Stimulated activated effector memory CD8-positive, alpha-beta T cell treated with anti-CD3 and anti-CD28 coated beads, Interleukin-12 subunit alpha, Interleukin-12 subunit beta, amount 100 ng/mL, for 72 hours (primary cell): ENCODE measurements at regions not wholly inside any gene's neighbourhood (a gene's known extent, or its start where the extent isn't known, plus 50 kb on each side); places are given as distances from the start of the nearest gene placed in this dataset.
"Not testable (repeated sequence)": the region's sequence is repeated elsewhere in the genome, so short reads cannot be mapped to it uniquely, and the experiment has no call there.

Source experiments
- ATAC-seq: fragments of 150-1000 bp; cut with Tn5 transposase; 2 replicates; pipeline ENCODE4 v1.10.0; 2021
- DNase-seq, 2 donors: peaks; one replicate each; pipeline ENCODE4 v3.0.0; 2021 to 2022; ENCODE audit warnings: low spot score in 2 of 2
- H3K27ac Mint-ChIP-seq: one replicate; pipeline ENCODE4 v1.8.0; 2022; ENCODE audit warnings: mild to moderate bottlenecking, mixed read lengths
- H3K36me3 Mint-ChIP-seq: one replicate; pipeline ENCODE4 v1.8.0; 2022; ENCODE audit warnings: mild to moderate bottlenecking, mixed read lengths
- H3K4me1 Mint-ChIP-seq: one replicate; pipeline ENCODE4 v1.8.0; 2022; ENCODE audit warnings: mixed read lengths
- H3K4me3 Mint-ChIP-seq: one replicate; pipeline ENCODE4 v1.8.0; 2022; ENCODE audit warnings: mild to moderate bottlenecking, mixed read lengths
- H3K9me3 Mint-ChIP-seq: one replicate; pipeline ENCODE4 v1.8.0; 2022; ENCODE audit warnings: mixed read lengths

- H3K9me3 Mint-ChIP-seq, ATAC-seq, H3K4me3 Mint-ChIP-seq, DNase-seq, H3K36me3 Mint-ChIP-seq, H3K4me1 Mint-ChIP-seq, H3K27ac Mint-ChIP-seq: not testable (repeated sequence)
These were observed 788.1 kb downstream of the PLA2G4A start for GRCh38 chr1:187616830-187617229.

GRCh38 chr1:187617776-187618175 is 789.0 kb downstream of the PLA2G4A start:
- no peaks in the 10 kb centered on the region for H3K36me3 Mint-ChIP-seq
- peaks cover 9% of the 10 kb centered on the region for H3K9me3 Mint-ChIP-seq
- DNase-seq (no peak), ATAC-seq (no peak)
- H3K4me1 Mint-ChIP-seq = no peaks in the 10 kb centered on the region
- H3K27ac Mint-ChIP-seq = no peak overlapping the region
- no peak overlapping the region for H3K4me3 Mint-ChIP-seq

GRCh38 chr1:187619175-187619574 is 790.4 kb downstream of the PLA2G4A start:
- Mint-ChIP-seq H3K9me3 (peaks cover 9% of the 10 kb centered on the region), H3K27ac (no peak overlapping the region), H3K36me3 (no peaks in the 10 kb centered on the region), H3K4me1 (no peaks in the 10 kb centered on the region), H3K4me3 (no peak overlapping the region)
- no peak for ATAC-seq
- no peak for DNase-seq

- no peak overlapping the region for H3K27ac Mint-ChIP-seq
- H3K36me3 Mint-ChIP-seq = no peaks in the 10 kb centered on the region
- ATAC-seq = no peak
- no peak for DNase-seq
- H3K4me3 Mint-ChIP-seq = no peak overlapping the region
- H3K9me3 Mint-ChIP-seq = peaks cover 21% of the 10 kb centered on the region
- no peaks in the 10 kb centered on the region for H3K4me1 Mint-ChIP-seq
These were observed 793.2 kb downstream of the PLA2G4A start for GRCh38 chr1:187621951-187622350.

- no peak for DNase-seq
- ATAC-seq = no peak
- no peaks in the 10 kb centered on the region for H3K36me3 Mint-ChIP-seq
- H3K4me3 Mint-ChIP-seq = no peak overlapping the region
- H3K9me3 Mint-ChIP-seq = peaks cover 21% of the 10 kb centered on the region
- no peaks in the 10 kb centered on the region for H3K4me1 Mint-ChIP-seq
- H3K27ac Mint-ChIP-seq = no peak overlapping the region
These were observed 793.8 kb downstream of the PLA2G4A start for GRCh38 chr1:187622545-187622944.

GRCh38 chr1:187624812-187625545 is 796.2 kb downstream of the PLA2G4A start:
- ATAC-seq = no peak
- no peaks in the 10 kb centered on the region for H3K36me3 Mint-ChIP-seq
- no peak overlapping the region for H3K4me3 Mint-ChIP-seq
- peaks cover 12% of the 10 kb centered on the region for H3K9me3 Mint-ChIP-seq
- H3K4me1 Mint-ChIP-seq = no peaks in the 10 kb centered on the region
- DNase-seq = no peak
- H3K27ac Mint-ChIP-seq = no peak overlapping the region

- no peak for DNase-seq
- H3K36me3 Mint-ChIP-seq = no peaks in the 10 kb centered on the region
- no peak for ATAC-seq
- H3K4me1 Mint-ChIP-seq = no peaks in the 10 kb centered on the region
- H3K9me3 Mint-ChIP-seq = peaks cover 19% of the 10 kb centered on the region
- H3K4me3 Mint-ChIP-seq = no peak overlapping the region
- no peak overlapping the region for H3K27ac Mint-ChIP-seq
These were observed 797.3 kb downstream of the PLA2G4A start for GRCh38 chr1:187626056-187626455.

- DNase-seq (no peak), ATAC-seq (no peak)
- H3K9me3 Mint-ChIP-seq = peaks cover 24% of the 10 kb centered on the region
- H3K4me3 Mint-ChIP-seq = no peak overlapping the region
- H3K27ac Mint-ChIP-seq = no peak overlapping the region
- no peaks in the 10 kb centered on the region for H3K4me1 Mint-ChIP-seq
- H3K36me3 Mint-ChIP-seq = no peaks in the 10 kb centered on the region
These were observed 798.8 kb downstream of the PLA2G4A start for GRCh38 chr1:187627516-187627915.

- Mint-ChIP-seq H3K36me3 (no peaks in the 10 kb centered on the region), H3K9me3 (peaks cover 24% of the 10 kb centered on the region), H3K4me3 (no peak overlapping the region), H3K4me1 (no peaks in the 10 kb centered on the region), H3K27ac (no peak overlapping the region)
- DNase-seq (no peak), ATAC-seq (no peak)
These were observed 800.3 kb downstream of the PLA2G4A start for GRCh38 chr1:187629075-187629474.

- Mint-ChIP-seq H3K27ac (no peak overlapping the region), H3K4me1 (no peaks in the 10 kb centered on the region), H3K9me3 (peaks cover 21% of the 10 kb centered on the region), H3K4me3 (no peak overlapping the region), H3K36me3 (no peaks in the 10 kb centered on the region)
- DNase-seq (no peak), ATAC-seq (no peak)
These were observed 802.1 kb downstream of the PLA2G4A start for GRCh38 chr1:187630653-187631380.

GRCh38 chr1:187631381-187631675 is 802.6 kb downstream of the PLA2G4A start:
- Mint-ChIP-seq H3K4me3 (no peak overlapping the region), H3K36me3 (no peaks in the 10 kb centered on the region), H3K4me1 (no peaks in the 10 kb centered on the region), H3K9me3 (peaks cover 19% of the 10 kb centered on the region), H3K27ac (no peak overlapping the region)
- DNase-seq (no peak), ATAC-seq (no peak)

- ATAC-seq (no peak), DNase-seq (no peak)
- no peak overlapping the region for H3K4me3 Mint-ChIP-seq
- no peaks in the 10 kb centered on the region for H3K36me3 Mint-ChIP-seq
- peaks cover 22% of the 10 kb centered on the region for H3K9me3 Mint-ChIP-seq
- no peak overlapping the region for H3K27ac Mint-ChIP-seq
- no peaks in the 10 kb centered on the region for H3K4me1 Mint-ChIP-seq
These were observed 803.2 kb downstream of the PLA2G4A start for GRCh38 chr1:187631984-187632383.

- no peaks in the 10 kb centered on the region for H3K36me3 Mint-ChIP-seq
- no peak overlapping the region for H3K27ac Mint-ChIP-seq
- DNase-seq (no peak), ATAC-seq (no peak)
- no peak overlapping the region for H3K4me3 Mint-ChIP-seq
- H3K9me3 Mint-ChIP-seq = peaks cover 31% of the 10 kb centered on the region
- H3K4me1 Mint-ChIP-seq = no peaks in the 10 kb centered on the region
These were observed 806.2 kb downstream of the PLA2G4A start for GRCh38 chr1:187634940-187635339.

GRCh38 chr1:187638733-187639434 is 810.1 kb downstream of the PLA2G4A start:
- Mint-ChIP-seq H3K4me3 (no peak overlapping the region), H3K27ac (no peak overlapping the region)

GRCh38 chr1:187641015-187641414 is 812.3 kb downstream of the PLA2G4A start:
- Mint-ChIP-seq H3K27ac (no peak overlapping the region), H3K9me3 (peaks cover 12% of the 10 kb centered on the region), H3K4me3 (no peak overlapping the region), H3K36me3 (no peaks in the 10 kb centered on the region), H3K4me1 (no peaks in the 10 kb centered on the region)
- no peak for ATAC-seq
- DNase-seq = no peak

More at GRCh38 chr1:187638733-187639434, 810.1 kb downstream of the PLA2G4A start:
- no peaks in the 10 kb centered on the region for H3K4me1 Mint-ChIP-seq
- H3K9me3 Mint-ChIP-seq = peaks cover 19% of the 10 kb centered on the region
- H3K36me3 Mint-ChIP-seq = no peaks in the 10 kb centered on the region
- no peak for DNase-seq
- no peak for ATAC-seq

GRCh38 chr1:187641463-187641862 is 812.7 kb downstream of the PLA2G4A start:
- no peak for ATAC-seq
- H3K4me1 Mint-ChIP-seq = no peaks in the 10 kb centered on the region

More at GRCh38 chr1:187641463-187641862, 812.7 kb downstream of the PLA2G4A start:
- H3K36me3 Mint-ChIP-seq = no peaks in the 10 kb centered on the region
- DNase-seq = no peak
- no peak overlapping the region for H3K4me3 Mint-ChIP-seq
- no peak overlapping the region for H3K27ac Mint-ChIP-seq
- peaks cover 12% of the 10 kb centered on the region for H3K9me3 Mint-ChIP-seq
